GM12878 (cell line): ENCODE measurements at regions not wholly inside any gene's neighbourhood (a gene's known extent, or its start where the extent isn't known, plus 50 kb on each side); places are given as distances from the start of the nearest gene placed in this dataset.

Experiments used
- ATAC-seq: fragments of 200-7000 bp; cut with Tn5 transposase; 3 replicates; pipeline ENCODE4 v1.9.1; 2020; ENCODE audit warnings: mild to moderate bottlenecking, moderate library complexity
- BruUV-seq: library from RNA; stranded (reverse); fragments of 400-500 nt; replicated peaks from 2 replicates; lab custom pipeline; 2021; lab: Mats Ljungman, UMichigan
- CTCF ChIA-PET: fragments of 300-600 bp; sonication (Branson Sonifier 250); formaldehyde crosslinking; extraction: SDS; loops from one replicate; lab custom pipeline; 2021; ENCODE audit warnings: inconsistent platforms; lab: Yijun Ruan, JAX
- POLR2A ChIA-PET: fragments of 350-600 bp; formaldehyde crosslinking; extraction: SDS; loops from one replicate; lab custom pipeline; 2021; ENCODE audit warnings: inconsistent platforms; lab: Charles Lee
- RAD21 ChIA-PET: fragments of 300-600 bp; sonication (Branson Sonifier 250); formaldehyde crosslinking; loops from one replicate; lab custom pipeline; 2023; ENCODE audit warnings: antibody characterized with exemption; ENCODE audit not compliant: unreplicated experiment; lab: Charles Lee
- SMC1A ChIA-PET: fragments of 300-600 bp; sonication (Branson Sonifier 250); formaldehyde crosslinking; loops from one replicate; lab custom pipeline; 2023; ENCODE audit not compliant: unreplicated experiment, uncharacterized antibody; lab: Charles Lee
- DNase-seq: peaks from one replicate; pipeline ENCODE4 v3.0.0-alpha.2; 2011; ENCODE audit warnings: low read depth, low spot score
- FAIRE-seq: peaks from 3 replicates; lab custom pipeline; 2011; peaks lifted over from hg19 to GRCh38; lab: Jason Lieb, UNC
- H2AFZ ChIP-seq: 2 replicates; pipeline ENCODE4 v1.6.0; 2011; ENCODE audit warnings: low read depth, low read length, control low read depth; ENCODE audit not compliant: control insufficient read depth
- H3K27ac ChIP-seq: 2 replicates; pipeline ENCODE4 v1.5.1; 2011; ENCODE audit warnings: control low read depth; ENCODE audit not compliant: control insufficient read depth, insufficient read depth
- H3K27me3 ChIP-seq, 2 experiments: replicated peaks in 1 of 2; 2 replicates each; pipeline versions ENCODE4 v1.6.0 to v1.6.1; 2011; ENCODE audit warnings: low read length in 1 of 2; ENCODE audit not compliant: control insufficient read depth in 2 of 2, insufficient read depth in 2 of 2
- H3K36me3 ChIP-seq, 2 experiments: 2 replicates each; pipeline ENCODE4 v1.5.1; 2011; ENCODE audit warnings: low read length in 1 of 2; ENCODE audit not compliant: control insufficient read depth in 2 of 2, insufficient read depth in 2 of 2
- H3K4me1 ChIP-seq: 2 replicates; pipeline ENCODE4 v1.6.1; 2011; ENCODE audit warnings: mild to moderate bottlenecking, low read length, moderate library complexity, mixed read lengths; ENCODE audit not compliant: control insufficient read depth, insufficient read depth
- H3K4me2 ChIP-seq: 2 replicates; pipeline ENCODE4 v1.6.0; 2011; ENCODE audit warnings: control low read depth; ENCODE audit not compliant: control insufficient read depth, insufficient read depth
- H3K4me3 ChIP-seq: fragments of 200-600 bp; sonication (generic); 2 replicates; pipeline ENCODE4 v1.5.1; 2016
- H3K79me2 ChIP-seq: 2 replicates; pipeline ENCODE4 v1.6.0; 2011; ENCODE audit warnings: low read length; ENCODE audit not compliant: control insufficient read depth, insufficient read depth
- H3K9ac ChIP-seq: 2 replicates; pipeline ENCODE4 v1.8.0; 2011; ENCODE audit warnings: low read length, control low read depth, mixed read lengths; ENCODE audit not compliant: control insufficient read depth, insufficient read depth
- H3K9me3 ChIP-seq: replicated peaks from 3 replicates; pipeline ENCODE4 v1.5.1; 2011; ENCODE audit warnings: mild to moderate bottlenecking, low read length; ENCODE audit not compliant: control insufficient read depth, insufficient read depth
- H4K20me1 ChIP-seq: 2 replicates; pipeline ENCODE4 v1.6.0; 2011; ENCODE audit not compliant: control insufficient read depth, insufficient read depth
- DPF2 ChIP-seq: fragments of 450-650 bp; IDR thresholded peaks from 2 replicates; pipeline ENCODE4 v1.6.1; 2017; ENCODE audit warnings: mild to moderate bottlenecking
- EGR1 ChIP-seq, 2 experiments: IDR thresholded peaks; 1 replicate in 1 of 2; 2 replicates in 1 of 2; pipeline ENCODE4 v1.6.1; 2011 to 2012; ENCODE audit warnings: low read depth in 2 of 2, low read length in 2 of 2, borderline replicate concordance in 1 of 2, mild to moderate bottlenecking in 1 of 2, moderate library complexity in 1 of 2
- EP300 ChIP-seq, 2 experiments: fragments of 150-350 bp in 1 of 2; IDR thresholded peaks; 2 replicates each; pipeline ENCODE4 v1.6.1; 2011 to 2012; ENCODE audit warnings: low read depth in 2 of 2, low read length in 2 of 2, borderline replicate concordance in 1 of 2, improper control_type of control experiment in 1 of 2, inconsistent platforms in 1 of 2; ENCODE audit not compliant: control insufficient read depth in 1 of 2
- GABPA ChIP-seq: IDR thresholded peaks from 2 replicates; pipeline ENCODE4 v1.6.1; 2014; ENCODE audit warnings: antibody characterized with exemption, low read depth, mild to moderate bottlenecking, inconsistent platforms
- GATAD2B ChIP-seq: fragments of 450-650 bp; conservative IDR thresholded peaks from 2 replicates; pipeline ENCODE4 v1.6.1; 2017; ENCODE audit warnings: low read depth, mild to moderate bottlenecking, moderate library complexity
- KLF5 ChIP-seq: fragments of 450-650 bp; IDR thresholded peaks from 2 replicates; pipeline ENCODE4 v1.6.1; 2014; ENCODE audit warnings: mild to moderate bottlenecking; ENCODE audit not compliant: partially characterized antibody
- MTA2 ChIP-seq: fragments of 450-650 bp; IDR thresholded peaks from 2 replicates; pipeline ENCODE4 v1.6.1; 2016; ENCODE audit warnings: low read depth, mild to moderate bottlenecking, moderate library complexity
- RB1 ChIP-seq: fragments of 450-650 bp; formaldehyde crosslinking; IDR thresholded peaks from 2 replicates; pipeline ENCODE4 v1.6.1; 2017; ENCODE audit warnings: mild to moderate bottlenecking, borderline replicate concordance
- RUNX3 ChIP-seq: IDR thresholded peaks from 2 replicates; pipeline ENCODE4 v1.6.1; 2012; ENCODE audit warnings: low read length, inconsistent platforms
- SIX5 ChIP-seq: IDR thresholded peaks from 2 replicates; pipeline ENCODE4 v1.6.1; 2011; ENCODE audit warnings: mild to moderate bottlenecking, low read depth, low read length, moderate library complexity; ENCODE audit not compliant: severe bottlenecking
- SMAD1 ChIP-seq: fragments of 450-650 bp; IDR thresholded peaks from 2 replicates; pipeline ENCODE4 v1.6.1; 2018; ENCODE audit warnings: mild to moderate bottlenecking, low read depth; ENCODE audit not compliant: partially characterized antibody
- SPI1 ChIP-seq: IDR thresholded peaks from 2 replicates; pipeline ENCODE4 v1.6.1; 2011; ENCODE audit warnings: low read depth, mild to moderate bottlenecking, low read length, moderate library complexity, borderline replicate concordance; ENCODE audit not compliant: insufficient read depth
- ZNF207 ChIP-seq: fragments of 450-650 bp; IDR thresholded peaks from 2 replicates; pipeline ENCODE4 v1.6.1; 2014; ENCODE audit warnings: antibody characterized with exemption, mild to moderate bottlenecking, borderline replicate concordance
- WGBS: methylation state at CpG from one replicate; pipeline ENCODE4 v1.1.6; 2016; ENCODE audit warnings: low lambda C conversion rate; ENCODE audit not compliant: insufficient replicate concordance, insufficient coverage; ENCODE audit errors: missing lambda C conversion rate; 5-methylcytosine and 5-hydroxymethylcytosine counted together
- in situ Hi-C: fragments of 300-500 bp; cut with MboI; formaldehyde crosslinking; loops from 9 replicates; pipeline ENCODE4 v1.14.3; 2018; ENCODE audit warnings: mixed read lengths
- intact Hi-C: fragments of 100-400 bp; cut with micrococcal nuclease; formaldehyde crosslinking; loops from one replicate; pipeline ENCODE4 v1.14.2; 2022; ENCODE audit not compliant: unreplicated experiment
- TF ChIP-seq, protein P1 (sequence below): IDR thresholded peaks from 2 replicates; pipeline ENCODE4 v1.6.1; 2012; ENCODE audit warnings: mild to moderate bottlenecking, low read depth, low read length

DNA sequence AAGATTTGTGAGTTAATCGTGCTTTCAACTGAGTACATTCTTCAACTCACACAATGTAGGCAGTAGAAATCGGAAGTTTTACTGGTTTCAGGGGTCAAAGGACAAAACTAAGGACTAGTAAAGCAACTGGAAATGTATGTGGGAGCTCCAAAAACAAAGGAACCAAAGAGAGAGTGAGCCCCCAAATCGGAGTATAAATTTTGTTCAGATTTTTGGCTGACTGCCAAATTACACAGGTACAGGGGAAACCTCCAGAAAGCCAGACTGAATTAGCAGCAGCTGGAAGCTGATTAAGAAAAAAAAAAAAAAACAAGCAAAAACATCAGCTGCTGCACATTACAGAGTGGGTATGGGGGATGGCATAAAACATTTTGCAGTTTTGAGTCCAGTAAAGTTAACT lies 75.2 kb upstream of the GNAZ start:
- H4K20me1 ChIP-seq, result no peaks in the 10 kb centered on the region
- no peaks in the 10 kb centered on the region for H3K4me1 ChIP-seq
- H3K79me2 ChIP-seq, result no peaks in the 10 kb centered on the region
- TF ChIP-seq SMAD1 (peak; percentile 66), EP300 (IDR thresholded peaks at IDR 0.05; ENCODE audit: borderline replicate concordance in 1 of 2, control insufficient read depth in 1 of 2, low read depth in 2 of 2, low read length in 2 of 2) (no peak)
- BruUV-seq, result no TSS peak
- no peak overlapping the region for H3K4me3 ChIP-seq
- no peak overlapping the region for H3K9ac ChIP-seq
- RAD21 ChIA-PET, result no interaction called here
- no peak for DNase-seq
- ATAC-seq, result no peak
- 20% methylated on average over 3 of the region's 3 CpGs for WGBS
- POLR2A ChIA-PET, result interaction anchor here (0.6 kb wide), 1 partner anchor 30 kb away, joined by 4 read pairs; no protein-coding TSS in a partner anchor
- SMC1A ChIA-PET, result interaction anchor here (0.6 kb wide), 1 partner anchor 40 kb away, joined by 3 read pairs; no protein-coding TSS in a partner anchor
- H3K27ac ChIP-seq, result no peak overlapping the region
- CTCF ChIA-PET, result interaction anchor here (2.2 kb wide), 1 partner anchor 35 kb away, joined by 9 read pairs; no protein-coding TSS in a partner anchor
- intact Hi-C loops (no loop called here), in situ Hi-C loops (no loop called here)
- no peak overlapping the region for H3K4me2 ChIP-seq
- peaks cover 8% of the 10 kb centered on the region; the same call in 2 of the 3 replicates for H3K9me3 ChIP-seq
- no peaks in the 10 kb centered on the region for H3K36me3 ChIP-seq
- no peak for FAIRE-seq
- H3K27me3 ChIP-seq, result no peaks in the 10 kb centered on the region
- H2AFZ ChIP-seq, result no peak overlapping the region

DNA sequence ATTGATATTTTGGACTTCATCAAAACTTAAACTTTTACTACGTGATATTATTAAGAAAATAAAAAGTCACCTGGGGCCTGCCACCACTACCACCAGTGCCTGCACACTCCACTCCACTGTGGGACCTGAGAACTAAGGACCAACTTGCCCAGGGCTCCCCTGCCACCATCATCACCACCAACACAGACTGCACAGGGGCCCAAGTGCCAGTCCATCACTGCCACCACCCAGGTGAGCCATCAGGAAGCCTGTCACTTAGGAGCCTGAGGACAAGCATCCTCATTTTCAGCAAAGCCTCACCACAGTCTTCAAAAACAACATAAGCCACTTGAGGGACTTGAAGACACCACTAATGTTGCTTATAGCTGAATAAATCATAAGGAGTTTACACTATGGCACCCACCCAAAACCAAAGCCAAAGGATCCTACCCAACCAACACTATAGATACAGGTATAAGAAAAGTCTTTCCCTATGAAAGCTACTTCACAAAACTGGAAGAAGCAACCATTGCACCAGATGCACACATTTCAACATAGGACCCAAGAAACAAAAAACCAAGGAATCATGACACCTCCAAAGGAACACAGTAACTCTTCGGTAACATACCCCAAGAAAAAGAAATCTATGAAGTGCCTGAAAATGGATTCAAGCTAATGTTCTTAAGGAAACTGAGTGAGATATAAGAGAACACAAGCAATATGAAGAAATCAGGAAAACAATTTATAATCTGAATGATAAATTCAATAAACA lies 73.6 kb upstream of the GNAZ start:
- no peak overlapping the region for H3K9ac ChIP-seq
- H3K4me3 ChIP-seq, result no peak overlapping the region
- CTCF ChIA-PET, result no interaction called here
- no peak overlapping the region for H3K27ac ChIP-seq
- BruUV-seq, result no TSS peak
- H4K20me1 ChIP-seq, result no peaks in the 10 kb centered on the region
- WGBS, result 59% methylated on average over 2 of the region's 2 CpGs
- POLR2A ChIA-PET, result no interaction called here
- RAD21 ChIA-PET, result no interaction called here
- intact Hi-C loops (no loop called here), in situ Hi-C loops (no loop called here)
- SMC1A ChIA-PET, result no interaction called here
- TF ChIP-seq RUNX3 (no peak), MTA2 (no peak), RB1 (no peak), SPI1 (no peak), EGR1 (IDR thresholded peaks at IDR 0.05; ENCODE audit: borderline replicate concordance in 1 of 2, low read depth in 2 of 2, low read length in 2 of 2) (no peak), GATAD2B (no peak), DPF2 (no peak), KLF5 (no peak), SIX5 (no peak), ZNF207 (no peak), GABPA (no peak)
- TF ChIP-seq, protein P1, sequence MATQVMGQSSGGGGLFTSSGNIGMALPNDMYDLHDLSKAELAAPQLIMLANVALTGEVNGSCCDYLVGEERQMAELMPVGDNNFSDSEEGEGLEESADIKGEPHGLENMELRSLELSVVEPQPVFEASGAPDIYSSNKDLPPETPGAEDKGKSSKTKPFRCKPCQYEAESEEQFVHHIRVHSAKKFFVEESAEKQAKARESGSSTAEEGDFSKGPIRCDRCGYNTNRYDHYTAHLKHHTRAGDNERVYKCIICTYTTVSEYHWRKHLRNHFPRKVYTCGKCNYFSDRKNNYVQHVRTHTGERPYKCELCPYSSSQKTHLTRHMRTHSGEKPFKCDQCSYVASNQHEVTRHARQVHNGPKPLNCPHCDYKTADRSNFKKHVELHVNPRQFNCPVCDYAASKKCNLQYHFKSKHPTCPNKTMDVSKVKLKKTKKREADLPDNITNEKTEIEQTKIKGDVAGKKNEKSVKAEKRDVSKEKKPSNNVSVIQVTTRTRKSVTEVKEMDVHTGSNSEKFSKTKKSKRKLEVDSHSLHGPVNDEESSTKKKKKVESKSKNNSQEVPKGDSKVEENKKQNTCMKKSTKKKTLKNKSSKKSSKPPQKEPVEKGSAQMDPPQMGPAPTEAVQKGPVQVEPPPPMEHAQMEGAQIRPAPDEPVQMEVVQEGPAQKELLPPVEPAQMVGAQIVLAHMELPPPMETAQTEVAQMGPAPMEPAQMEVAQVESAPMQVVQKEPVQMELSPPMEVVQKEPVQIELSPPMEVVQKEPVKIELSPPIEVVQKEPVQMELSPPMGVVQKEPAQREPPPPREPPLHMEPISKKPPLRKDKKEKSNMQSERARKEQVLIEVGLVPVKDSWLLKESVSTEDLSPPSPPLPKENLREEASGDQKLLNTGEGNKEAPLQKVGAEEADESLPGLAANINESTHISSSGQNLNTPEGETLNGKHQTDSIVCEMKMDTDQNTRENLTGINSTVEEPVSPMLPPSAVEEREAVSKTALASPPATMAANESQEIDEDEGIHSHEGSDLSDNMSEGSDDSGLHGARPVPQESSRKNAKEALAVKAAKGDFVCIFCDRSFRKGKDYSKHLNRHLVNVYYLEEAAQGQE, result no peak
- no peaks in the 10 kb centered on the region for H3K79me2 ChIP-seq
- H3K36me3 ChIP-seq, result no peaks in the 10 kb centered on the region
- FAIRE-seq, result no peak
- H3K4me2 ChIP-seq, result no peak overlapping the region
- H3K9me3 ChIP-seq, result peaks cover 8% of the 10 kb centered on the region; the same call in 2 of the 3 replicates
- no peak for ATAC-seq
- H3K27me3 ChIP-seq, result no peaks in the 10 kb centered on the region
- no peak overlapping the region for H2AFZ ChIP-seq
- no peaks in the 10 kb centered on the region for H3K4me1 ChIP-seq
- DNase-seq, result no peak
